Skin epidermis (tissue), 12 donors: ENCODE measurements at regions not wholly inside any gene's neighbourhood (a gene's known extent, or its start where the extent isn't known, plus 50 kb on each side); places are given as distances from the start of the nearest gene placed in this dataset.
"Not testable (repeated sequence)": the region's sequence is repeated elsewhere in the genome, so short reads cannot be mapped to it uniquely, and the experiment has no call there.

Experiments
- H3K27ac ChIP-seq, 21 experiments: fragments of 200-600 bp; sonication (generic) in 11 of 21; one replicate each; pipeline ENCODE4 v1.5.0; 2020; ENCODE audit warnings: mild to moderate bottlenecking in 3 of 21, inconsistent platforms in 2 of 21, moderate library complexity in 2 of 21
- H3K4me3 ChIP-seq, 7 experiments: fragments of 200-600 bp; sonication (generic) in 2 of 7; one replicate each; pipeline ENCODE4 v1.5.0; 2020; ENCODE audit warnings: inconsistent platforms in 2 of 7, mild to moderate bottlenecking in 2 of 7, moderate library complexity in 1 of 7

GRCh38 chr20:4445784-4446183 lies 196.7 kb upstream of the ADRA1D start:
- Histone ChIP-seq H3K4me3 (no peak overlapping the region), H3K27ac (no peak overlapping the region)

GRCh38 chr20:4445331-4445730 lies 196.2 kb upstream of the ADRA1D start:
- Histone ChIP-seq H3K4me3 (no peak overlapping the region), H3K27ac (no peak overlapping the region)

- no peak overlapping the region for H3K27ac ChIP-seq
Measured at GRCh38 chr20:4444404-4444803, 195.3 kb upstream of the ADRA1D start.

GRCh38 chr20:4443016-4443415 lies 193.9 kb upstream of the ADRA1D start:
- Histone ChIP-seq H3K27ac (no peak overlapping the region), H3K4me3 (no peak overlapping the region)

More at GRCh38 chr20:4444404-4444803, 195.3 kb upstream of the ADRA1D start:
- H3K4me3 ChIP-seq = no peak overlapping the region

- Histone ChIP-seq H3K4me3 (no peak overlapping the region), H3K27ac (no peak overlapping the region)
Measured at GRCh38 chr20:4441871-4442270, 192.8 kb upstream of the ADRA1D start.

- Histone ChIP-seq H3K4me3 (no peak overlapping the region), H3K27ac (no peak overlapping the region)
Measured at GRCh38 chr20:4441191-4441590, 192.1 kb upstream of the ADRA1D start.

- H3K27ac ChIP-seq = no peak overlapping the region
- no peak overlapping the region for H3K4me3 ChIP-seq
Measured at GRCh38 chr20:4439461-4439860, 190.4 kb upstream of the ADRA1D start.

GRCh38 chr20:4437131-4437530 lies 188.0 kb upstream of the ADRA1D start:
- H3K27ac ChIP-seq = no peak overlapping the region

GRCh38 chr20:4435671-4436455 lies 186.8 kb upstream of the ADRA1D start:
- H3K4me3 ChIP-seq = no peak overlapping the region
- H3K27ac ChIP-seq = peak overlapping the region in 3 of 21 experiments; percentile 23 to 65 (median 51)

More at GRCh38 chr20:4437131-4437530, 188.0 kb upstream of the ADRA1D start:
- H3K4me3 ChIP-seq = no peak overlapping the region

- Histone ChIP-seq H3K4me3 (no peak overlapping the region), H3K27ac (peak overlapping the region in 2 of 21 experiments; percentile 51 to 65)
Measured at GRCh38 chr20:4435225-4435624, 186.1 kb upstream of the ADRA1D start.

- H3K27ac ChIP-seq = peak overlapping the region in 2 of 21 experiments; percentile 41 to 46
Measured at GRCh38 chr20:4434681-4435080, 185.6 kb upstream of the ADRA1D start.

GRCh38 chr20:4431446-4431845 lies 182.4 kb upstream of the ADRA1D start:
- Histone ChIP-seq H3K4me3 (no peak overlapping the region), H3K27ac (no peak overlapping the region)

More at GRCh38 chr20:4434681-4435080, 185.6 kb upstream of the ADRA1D start:
- no peak overlapping the region for H3K4me3 ChIP-seq

GRCh38 chr20:4430826-4431225 lies 181.7 kb upstream of the ADRA1D start:
- H3K27ac ChIP-seq, H3K4me3 ChIP-seq: not testable (repeated sequence)

- Histone ChIP-seq H3K4me3 (no peak overlapping the region), H3K27ac (no peak overlapping the region)
Measured at GRCh38 chr20:4427940-4428586, 179.0 kb upstream of the ADRA1D start.

- no peak overlapping the region for H3K27ac ChIP-seq
- H3K4me3 ChIP-seq = no peak overlapping the region
Measured at GRCh38 chr20:4418141-4418540, 169.1 kb upstream of the ADRA1D start.

GRCh38 chr20:4415281-4415680 lies 166.2 kb upstream of the ADRA1D start:
- H3K27ac ChIP-seq = no peak overlapping the region
- H3K4me3 ChIP-seq = no peak overlapping the region

- Histone ChIP-seq H3K4me3 (no peak overlapping the region), H3K27ac (no peak overlapping the region)
Measured at GRCh38 chr20:4413314-4414049, 164.4 kb upstream of the ADRA1D start.

- Histone ChIP-seq H3K4me3 (no peak overlapping the region), H3K27ac (no peak overlapping the region)
Measured at GRCh38 chr20:4412216-4412615, 163.1 kb upstream of the ADRA1D start.

- H3K27ac ChIP-seq = no peak overlapping the region
- H3K4me3 ChIP-seq = no peak overlapping the region
Measured at GRCh38 chr20:4411744-4412143, 162.7 kb upstream of the ADRA1D start.

- no peak overlapping the region for H3K27ac ChIP-seq
- H3K4me3 ChIP-seq = no peak overlapping the region
Measured at GRCh38 chr20:4406627-4407026, 157.5 kb upstream of the ADRA1D start.

GRCh38 chr20:4401601-4402000 lies 152.5 kb upstream of the ADRA1D start:
- Histone ChIP-seq H3K27ac (no peak overlapping the region), H3K4me3 (no peak overlapping the region)
